ENCODE measurements at regions not wholly inside any gene's neighbourhood (a gene's known extent, or its start where the extent isn't known, plus 50 kb on each side); places are given as distances from the start of the nearest gene placed in this dataset.
"Not testable (repeated sequence)": the region's sequence is repeated elsewhere in the genome, so short reads cannot be mapped to it uniquely, and the experiment has no call there.

DNA sequence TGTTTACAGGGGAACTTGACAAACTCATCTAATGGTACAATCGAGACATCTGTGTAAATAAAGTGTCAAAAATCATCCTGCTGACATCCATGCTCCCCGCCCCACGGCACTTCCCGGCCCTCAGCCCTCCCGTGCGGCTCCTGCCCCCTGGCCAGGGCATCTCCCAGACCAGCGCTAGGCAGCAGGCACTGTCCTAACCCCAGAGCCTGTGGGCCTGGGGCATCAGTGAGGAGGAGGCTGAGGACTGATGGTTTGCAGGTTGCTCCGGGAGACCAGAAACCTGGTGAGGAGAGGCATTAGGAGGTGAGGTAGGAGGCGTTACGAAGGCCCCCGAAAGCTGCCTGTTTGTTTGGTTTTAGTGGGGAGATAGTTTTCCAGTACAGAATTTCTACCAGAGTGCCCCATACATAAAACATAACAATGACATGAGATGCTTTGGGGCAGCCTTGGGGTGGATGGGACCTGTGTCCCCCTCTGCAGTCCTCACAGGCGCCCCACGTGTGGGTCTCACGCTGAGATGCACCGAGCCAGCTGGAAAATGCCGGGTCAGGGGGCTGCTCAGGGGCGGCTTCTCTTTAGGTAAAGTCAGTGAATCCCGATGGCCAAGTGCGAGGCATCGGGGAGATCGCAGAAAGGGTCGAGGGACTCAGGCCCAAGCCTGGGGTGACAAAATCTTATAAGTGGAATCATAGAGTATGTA is 114.2 kb downstream of the RTP5 start:
- Histone ChIP-seq H3K4me1 (ENCODE audit: low read depth, poor library complexity, severe bottlenecking) (no peaks in the 10 kb centered on the region), H4K20me1 (ENCODE audit: insufficient read depth) (no peaks in the 10 kb centered on the region), H3K4me3 (IDR thresholded peaks at IDR 0.05; ENCODE audit: insufficient read depth, low read depth, low read length) (no peak overlapping the region), H3K79me2 (ENCODE audit: insufficient read depth, low read depth) (no peaks in the 10 kb centered on the region), H3K36me3 (ENCODE audit: insufficient read depth) (no peaks in the 10 kb centered on the region), H3K27ac (no peak overlapping the region), H3K9ac (no peak overlapping the region), H3K4me2 (no peak overlapping the region), H3K27me3 (ENCODE audit: insufficient read depth, low read depth) (no peaks in the 10 kb centered on the region), H2AFZ (ENCODE audit: low read depth) (no peak overlapping the region)
- TF ChIP-seq, protein P1, sequence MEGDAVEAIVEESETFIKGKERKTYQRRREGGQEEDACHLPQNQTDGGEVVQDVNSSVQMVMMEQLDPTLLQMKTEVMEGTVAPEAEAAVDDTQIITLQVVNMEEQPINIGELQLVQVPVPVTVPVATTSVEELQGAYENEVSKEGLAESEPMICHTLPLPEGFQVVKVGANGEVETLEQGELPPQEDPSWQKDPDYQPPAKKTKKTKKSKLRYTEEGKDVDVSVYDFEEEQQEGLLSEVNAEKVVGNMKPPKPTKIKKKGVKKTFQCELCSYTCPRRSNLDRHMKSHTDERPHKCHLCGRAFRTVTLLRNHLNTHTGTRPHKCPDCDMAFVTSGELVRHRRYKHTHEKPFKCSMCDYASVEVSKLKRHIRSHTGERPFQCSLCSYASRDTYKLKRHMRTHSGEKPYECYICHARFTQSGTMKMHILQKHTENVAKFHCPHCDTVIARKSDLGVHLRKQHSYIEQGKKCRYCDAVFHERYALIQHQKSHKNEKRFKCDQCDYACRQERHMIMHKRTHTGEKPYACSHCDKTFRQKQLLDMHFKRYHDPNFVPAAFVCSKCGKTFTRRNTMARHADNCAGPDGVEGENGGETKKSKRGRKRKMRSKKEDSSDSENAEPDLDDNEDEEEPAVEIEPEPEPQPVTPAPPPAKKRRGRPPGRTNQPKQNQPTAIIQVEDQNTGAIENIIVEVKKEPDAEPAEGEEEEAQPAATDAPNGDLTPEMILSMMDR (conservative IDR thresholded peaks at IDR 0.05; ENCODE audit: low read depth, low read length) = no peak

DNA sequence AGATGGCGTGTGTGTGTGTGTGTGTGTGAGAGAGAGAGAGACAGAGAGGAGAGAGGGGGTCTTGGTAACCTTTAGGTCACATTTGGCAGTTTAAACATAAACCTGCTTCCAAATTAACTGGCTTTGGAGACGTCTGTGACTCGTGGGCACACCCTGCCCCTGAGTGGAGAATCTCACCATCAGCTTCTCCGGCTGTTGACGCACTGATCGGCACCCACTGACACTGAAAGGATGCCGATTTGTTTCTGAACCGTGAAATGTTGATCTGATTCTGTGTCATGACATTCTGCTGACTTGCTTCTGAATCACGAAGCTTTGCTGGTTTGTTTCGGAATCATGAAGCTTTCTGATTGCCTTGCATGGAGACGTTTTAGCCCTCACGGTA is 114.7 kb downstream of the RTP5 start:
- TF ChIP-seq, protein P1 (conservative IDR thresholded peaks at IDR 0.05; ENCODE audit: low read depth, low read length) = no peak
- Histone ChIP-seq H2AFZ (ENCODE audit: low read depth) (no peak overlapping the region), H3K4me3 (IDR thresholded peaks at IDR 0.05; ENCODE audit: insufficient read depth, low read depth, low read length) (no peak overlapping the region), H3K27ac (no peak overlapping the region), H4K20me1 (ENCODE audit: insufficient read depth) (no peaks in the 10 kb centered on the region), H3K36me3 (ENCODE audit: insufficient read depth) (no peaks in the 10 kb centered on the region), H3K4me2 (no peak overlapping the region), H3K4me1 (ENCODE audit: low read depth, poor library complexity, severe bottlenecking) (no peaks in the 10 kb centered on the region), H3K9ac (no peak overlapping the region), H3K79me2 (ENCODE audit: insufficient read depth, low read depth) (no peaks in the 10 kb centered on the region), H3K27me3 (ENCODE audit: insufficient read depth, low read depth) (no peaks in the 10 kb centered on the region)

DNA sequence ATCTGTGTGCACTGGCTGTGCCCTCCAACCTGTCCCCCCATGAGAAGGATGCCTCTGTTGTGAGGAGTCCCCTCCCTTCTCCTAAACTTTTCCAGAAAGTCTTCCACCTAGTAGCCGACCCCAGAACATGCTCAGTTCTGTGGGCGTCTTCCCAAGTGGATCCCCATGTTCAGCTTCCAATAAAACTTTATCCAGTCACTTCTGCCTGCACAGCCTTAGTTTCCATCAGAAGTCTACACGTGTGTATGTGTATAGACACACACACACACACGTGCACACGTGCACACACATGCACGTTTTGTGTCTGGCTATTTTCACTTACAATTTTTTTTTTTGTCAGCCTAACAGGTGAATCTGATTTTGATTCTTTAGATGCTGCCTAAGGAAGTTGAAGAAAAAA is 115.1 kb downstream of the RTP5 start:
- no peaks in the 10 kb centered on the region for H3K27me3 ChIP-seq (ENCODE audit: insufficient read depth, low read depth)
- H3K4me2 ChIP-seq = no peak overlapping the region
- no peak overlapping the region for H3K9ac ChIP-seq
- no peak overlapping the region for H2AFZ ChIP-seq (ENCODE audit: low read depth)
- no peak overlapping the region for H3K27ac ChIP-seq
- H3K36me3 ChIP-seq (ENCODE audit: insufficient read depth) = no peaks in the 10 kb centered on the region
- no peaks in the 10 kb centered on the region for H3K4me1 ChIP-seq (ENCODE audit: low read depth, poor library complexity, severe bottlenecking)
- TF ChIP-seq, protein P1 (conservative IDR thresholded peaks at IDR 0.05; ENCODE audit: low read depth, low read length) = no peak
- H4K20me1 ChIP-seq (ENCODE audit: insufficient read depth) = no peaks in the 10 kb centered on the region
- H3K4me3 ChIP-seq (IDR thresholded peaks at IDR 0.05; ENCODE audit: insufficient read depth, low read depth, low read length) = no peak overlapping the region
- H3K79me2 ChIP-seq (ENCODE audit: insufficient read depth, low read depth) = no peaks in the 10 kb centered on the region

GRCh38 chr2:241985161-241985985 is 115.8 kb downstream of the RTP5 start:
- H3K27ac ChIP-seq; H3K27me3 ChIP-seq (ENCODE audit: insufficient read depth, low read depth); H4K20me1 ChIP-seq (ENCODE audit: insufficient read depth); H3K4me2 ChIP-seq; H3K79me2 ChIP-seq (ENCODE audit: insufficient read depth, low read depth); H3K4me1 ChIP-seq (ENCODE audit: low read depth, poor library complexity, severe bottlenecking); H3K4me3 ChIP-seq (IDR thresholded peaks at IDR 0.05; ENCODE audit: insufficient read depth, low read depth, low read length); H3K36me3 ChIP-seq (ENCODE audit: insufficient read depth); H2AFZ ChIP-seq (ENCODE audit: low read depth); H3K9ac ChIP-seq: not testable (repeated sequence)

GRCh38 chr2:241985986-241986329 is 116.4 kb downstream of the RTP5 start:
- H2AFZ ChIP-seq (ENCODE audit: low read depth) = no peak overlapping the region
- H3K4me2 ChIP-seq = no peak overlapping the region
- no peaks in the 10 kb centered on the region for H3K27me3 ChIP-seq (ENCODE audit: insufficient read depth, low read depth)
- H3K4me1 ChIP-seq (ENCODE audit: low read depth, poor library complexity, severe bottlenecking) = no peaks in the 10 kb centered on the region
- TF ChIP-seq, protein P1 (conservative IDR thresholded peaks at IDR 0.05; ENCODE audit: low read depth, low read length) = no peak
- H3K27ac ChIP-seq = no peak overlapping the region
- H3K4me3 ChIP-seq (IDR thresholded peaks at IDR 0.05; ENCODE audit: insufficient read depth, low read depth, low read length) = no peak overlapping the region
- no peaks in the 10 kb centered on the region for H3K36me3 ChIP-seq (ENCODE audit: insufficient read depth)
- no peaks in the 10 kb centered on the region for H4K20me1 ChIP-seq (ENCODE audit: insufficient read depth)
- no peaks in the 10 kb centered on the region for H3K79me2 ChIP-seq (ENCODE audit: insufficient read depth, low read depth)
- no peak overlapping the region for H3K9ac ChIP-seq
